Pancreas (tissue), 10 donors: ENCODE measurements at regions not wholly inside any gene's neighbourhood (a gene's known extent, or its start where the extent isn't known, plus 50 kb on each side); places are given as distances from the start of the nearest gene placed in this dataset.

Experiments
- ATAC-seq, 4 donors: fragments of 200-7000 bp; cut with Tn5 transposase; one replicate each; pipeline versions ENCODE4 v1.8.0 to v1.9.1; 2020; ENCODE audit warnings: mild to moderate bottlenecking in 4 of 4, moderate library complexity in 4 of 4
- DNase-seq, 6 donors: peaks; one replicate each; pipeline ENCODE4 v3.0.0-alpha.2; 2020
- FAIRE-seq: peaks from 2 replicates; lab custom pipeline; 2012; peaks lifted over from hg19 to GRCh38; lab: Jason Lieb, UNC
- H3K27ac ChIP-seq, 4 donors: fragments of 200-600 bp; sonication (generic); 1 replicate in 3 of 4; 2 replicates in 1 of 4; pipeline versions ENCODE4 v1.5.0 to v1.8.0; 2020
- H3K27me3 ChIP-seq, 4 donors: fragments of 200-600 bp; one replicate each; pipeline ENCODE4 v1.8.0; 2021
- H3K36me3 ChIP-seq, 3 donors: fragments of 200-600 bp; sonication (generic) in 1 of 3; one replicate each; pipeline versions ENCODE4 v1.5.0 to v1.8.0; 2020 to 2021
- H3K4me1 ChIP-seq, 3 donors: fragments of 200-600 bp; one replicate each; pipeline ENCODE4 v1.8.0; 2021
- H3K4me3 ChIP-seq, 4 donors: fragments of 200-600 bp; sonication (generic) in 2 of 4; one replicate each; pipeline versions ENCODE4 v1.5.0 to v1.8.0; 2020 to 2021
- H3K9me3 ChIP-seq, 4 donors: fragments of 200-600 bp; one replicate each; pipeline ENCODE4 v1.8.0; 2021
- CTCF ChIP-seq, 4 donors: fragments of 200-600 bp; sonication (generic) in 3 of 4; IDR thresholded peaks; one replicate each; pipeline versions ENCODE4 v1.5.0 to v1.8.0; 2021; ENCODE audit warnings: antibody characterized with exemption in 4 of 4
- WGBS, 2 donors: extraction: QIAGEN DNeasy Blood & Tissue Kit; methylation state at CpG; one replicate each; pipeline ENCODE4 v1.1.7; 2013; 5-methylcytosine and 5-hydroxymethylcytosine counted together
- intact Hi-C, 3 donors: fragments of 100-400 bp; cut with DNase I; formaldehyde crosslinking; loops; one replicate each; pipeline versions ENCODE4 v1.11.1 to v1.14.2; 2022
- donor health status: healthy with polysubstance abuse.
- donor health status: DM: no; HTN: no; CAD: no; lungs with moderate emphysema.
- donor health status: DM: no; HTN: no; CAD: no.
- donor health status: control.
- donor health status: control.
- donor health status: Bipolar disorder and iron deficiency.
- donor health status: DM: yes; HTN: yes; CAD: no.
- donor health status: DM: no; HTN: no; CAD: no.
- donor health status: DM: no; HTN: no; CAD: no.
- donor health status: DM: yes; HTN: yes; CAD: no.

DNA sequence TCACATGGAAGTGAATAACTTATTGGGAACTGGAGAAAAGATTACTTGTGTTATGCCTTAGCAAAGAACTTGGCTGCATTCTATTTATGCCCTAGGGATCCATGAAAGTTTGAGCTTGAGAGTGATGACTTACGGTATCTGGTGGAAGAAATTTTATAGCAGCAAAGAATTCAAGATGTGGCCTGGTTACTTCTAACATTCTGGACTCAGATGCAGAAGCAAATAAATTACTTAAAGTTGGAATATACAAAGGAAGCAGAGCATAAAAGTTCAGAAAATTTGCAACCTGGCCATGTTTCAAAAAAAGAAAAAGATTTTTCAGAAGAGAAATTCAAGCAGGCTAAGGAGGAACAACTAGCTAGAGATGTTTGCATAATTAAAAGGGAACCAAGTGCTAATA lies 252.3 kb upstream of the WDFY3 start:
- no peak overlapping the region for H3K27ac ChIP-seq
- 86 to 89% methylated on average over 1 of the region's 1 CpG for WGBS, 2 donors
- no peaks in the 10 kb centered on the region for H3K27me3 ChIP-seq
- H3K9me3 ChIP-seq, result no peaks in the 10 kb centered on the region
- no peak for DNase-seq
- intact Hi-C loops, result no loop called here
- no peaks in the 10 kb centered on the region for H3K4me1 ChIP-seq
- FAIRE-seq, result no peak
- no peaks in the 10 kb centered on the region for H3K36me3 ChIP-seq
- no peak for TF ChIP-seq CTCF (IDR thresholded peaks at IDR 0.05)
- no peak overlapping the region for H3K4me3 ChIP-seq
- no peak for ATAC-seq

- TF ChIP-seq CTCF (IDR thresholded peaks at IDR 0.05), result no peak
- no peaks in the 10 kb centered on the region for H3K4me1 ChIP-seq
- 47 to 48% methylated on average over 2 of the region's 2 CpGs for WGBS, 2 donors
- intact Hi-C loops, result no loop called here
- H3K4me3 ChIP-seq, result no peak overlapping the region
- DNase-seq, result no peak
- H3K27ac ChIP-seq, result no peak overlapping the region
- no peaks in the 10 kb centered on the region for H3K9me3 ChIP-seq
- no peak for FAIRE-seq
- no peaks in the 10 kb centered on the region for H3K27me3 ChIP-seq
- ATAC-seq, result no peak
- H3K36me3 ChIP-seq, result no peaks in the 10 kb centered on the region
These were observed 253.3 kb upstream of the ARHGAP24 start for GRCh38 chr4:85221606-85222005.

DNA sequence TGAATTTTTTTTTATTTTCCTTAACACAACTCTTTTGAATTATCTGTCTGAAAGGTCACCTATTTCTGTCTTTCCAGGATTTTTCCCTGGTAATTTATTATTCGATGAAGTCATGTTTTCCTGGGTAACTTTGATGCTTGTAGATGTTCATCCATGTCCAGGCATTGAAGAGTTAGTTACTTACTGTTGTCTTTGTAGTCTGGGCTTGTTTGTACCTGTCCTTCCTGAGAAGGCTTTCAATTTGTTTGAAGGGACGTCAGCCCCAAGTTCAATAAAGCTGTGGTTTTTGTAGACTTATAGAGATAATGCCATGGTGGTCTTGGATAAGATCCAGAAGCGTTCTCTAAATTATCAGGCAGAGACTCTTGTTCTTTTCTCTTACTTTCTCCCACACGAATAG lies 252.4 kb upstream of the ARHGAP24 start:
- Histone ChIP-seq H3K9me3 (no peaks in the 10 kb centered on the region), H3K27ac (no peak overlapping the region), H3K27me3 (no peaks in the 10 kb centered on the region), H3K36me3 (no peaks in the 10 kb centered on the region), H3K4me1 (no peaks in the 10 kb centered on the region), H3K4me3 (no peak overlapping the region)
- no peak for DNase-seq
- no peak for FAIRE-seq
- TF ChIP-seq CTCF (IDR thresholded peaks at IDR 0.05), result no peak
- intact Hi-C loops, result no loop called here
- no peak for ATAC-seq
- 48 to 60% methylated on average over 4 of the region's 4 CpGs for WGBS, 2 donors

GRCh38 chr4:85228264-85228663 lies 246.7 kb upstream of the ARHGAP24 start:
- no peaks in the 10 kb centered on the region for H3K9me3 ChIP-seq
- H3K27me3 ChIP-seq, result no peaks in the 10 kb centered on the region
- FAIRE-seq (no peak), ATAC-seq (no peak), DNase-seq (no peak)
- H3K4me1 ChIP-seq, result no peaks in the 10 kb centered on the region
- no peak overlapping the region for H3K4me3 ChIP-seq
- 70% methylated on average over 2 of the region's 2 CpGs for WGBS, 2 donors
- intact Hi-C loops, result no loop called here
- no peak overlapping the region for H3K27ac ChIP-seq
- H3K36me3 ChIP-seq, result no peaks in the 10 kb centered on the region
- TF ChIP-seq CTCF (IDR thresholded peaks at IDR 0.05), result no peak

DNA sequence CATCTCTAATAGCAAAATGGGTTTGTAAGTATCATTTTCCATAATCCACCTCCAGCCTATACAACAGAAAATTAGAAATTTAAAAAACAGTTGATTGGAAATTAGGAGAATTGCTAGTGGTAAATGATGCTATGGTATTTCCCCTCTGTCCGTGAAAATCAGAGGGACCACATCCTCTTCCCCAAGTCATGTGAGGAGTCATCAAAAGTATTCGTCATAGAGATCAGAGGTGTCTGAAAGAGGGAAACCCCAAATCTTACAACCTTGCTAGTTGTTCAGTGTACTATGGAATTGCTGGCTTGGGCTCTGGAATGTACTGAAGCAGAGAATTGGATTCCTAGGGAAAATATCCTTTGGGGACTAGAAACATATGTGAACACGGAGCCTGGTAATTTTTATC lies 241.4 kb upstream of the ARHGAP24 start:
- H3K4me3 ChIP-seq, result no peak overlapping the region
- intact Hi-C loops, result no loop called here
- FAIRE-seq, result no peak
- no peak for DNase-seq
- H3K9me3 ChIP-seq, result no peaks in the 10 kb centered on the region
- H3K27me3 ChIP-seq, result no peaks in the 10 kb centered on the region
- no peak for TF ChIP-seq CTCF (IDR thresholded peaks at IDR 0.05)
- no peak for ATAC-seq
- 79% methylated on average over 3 of the region's 3 CpGs for WGBS, 2 donors
- H3K4me1 ChIP-seq, result no peaks in the 10 kb centered on the region
- no peaks in the 10 kb centered on the region for H3K36me3 ChIP-seq
- no peak overlapping the region for H3K27ac ChIP-seq
